ENCODE measurements at regions not wholly inside any gene's neighbourhood (a gene's known extent, or its start where the extent isn't known, plus 50 kb on each side); places are given as distances from the start of the nearest gene placed in this dataset.

DNA sequence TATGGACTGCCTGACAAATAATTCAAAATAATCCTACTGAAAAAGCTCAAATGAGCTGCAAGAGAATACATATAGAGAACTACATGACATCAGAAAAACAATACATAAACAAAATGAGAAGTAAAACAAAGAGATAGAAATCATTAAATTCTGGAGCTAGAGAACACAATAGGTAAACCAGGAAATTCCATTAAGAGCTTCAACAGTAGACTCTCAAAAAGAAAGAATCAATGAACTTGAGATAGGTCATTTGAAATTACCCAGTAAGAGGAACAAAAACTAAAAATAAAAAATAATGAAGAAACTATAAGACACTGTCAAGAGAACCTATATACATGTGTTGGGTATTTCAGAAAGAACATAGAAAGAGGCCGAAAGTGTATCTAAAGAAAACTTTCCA lies 186.3 kb downstream of the PTN start:
- TF ChIP-seq CTCF (IDR thresholded peaks at IDR 0.05), result no peak

- TF ChIP-seq CTCF (IDR thresholded peaks at IDR 0.05), result no peak
These were observed 191.9 kb downstream of the PTN start for GRCh38 chr7:137151690-137152052.

DNA sequence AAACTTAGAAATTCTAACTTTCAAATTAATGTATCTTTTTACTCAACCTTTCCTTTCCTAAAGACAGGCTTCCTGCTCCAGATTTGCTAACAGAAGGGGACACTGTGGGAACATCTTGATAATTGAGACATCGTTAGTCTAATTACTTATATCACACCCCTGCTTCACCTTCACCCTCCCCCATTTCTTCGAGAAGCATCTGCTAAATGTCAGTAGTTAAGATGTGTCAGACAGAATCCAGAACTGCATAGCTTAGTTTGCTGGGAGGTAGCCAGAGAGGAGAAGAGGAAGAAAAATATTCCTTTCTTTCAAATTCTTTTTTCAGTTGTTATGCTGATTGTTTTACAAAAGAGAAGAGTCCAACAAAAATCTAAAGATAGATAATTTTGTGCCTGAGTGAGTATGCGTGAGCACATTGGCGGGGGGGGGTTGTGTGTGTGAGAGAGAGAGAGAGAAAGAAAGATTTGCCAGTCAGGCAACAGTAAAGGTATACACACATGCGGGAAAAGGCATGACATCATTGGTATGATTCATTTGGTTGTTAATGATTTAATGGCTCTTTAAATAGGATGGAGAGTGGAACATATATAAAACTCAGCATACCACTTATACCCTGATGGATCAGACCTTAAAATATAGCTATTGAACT lies 192.4 kb downstream of the PTN start:
- TF ChIP-seq CTCF (IDR thresholded peaks at IDR 0.05), result no peak

DNA sequence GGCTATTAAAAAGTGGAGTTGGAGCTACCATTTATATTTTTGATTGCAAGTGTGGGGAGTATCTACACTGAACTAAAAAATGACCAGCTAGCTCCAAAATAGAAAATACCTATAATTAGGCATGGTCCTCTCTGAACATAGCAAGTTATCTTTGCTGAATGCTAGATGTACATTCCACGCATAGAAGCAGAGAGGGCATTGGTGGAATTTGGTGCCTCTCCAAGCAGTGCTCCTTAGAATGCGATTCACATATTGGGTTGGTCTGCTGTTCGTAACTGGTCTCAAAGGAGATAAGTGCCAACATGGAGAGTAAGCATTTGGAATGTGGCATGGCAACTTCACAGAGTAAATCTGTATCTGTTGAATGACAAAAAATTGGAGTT lies 196.2 kb downstream of the PTN start:
- TF ChIP-seq CTCF (IDR thresholded peaks at IDR 0.05), result no peak

- TF ChIP-seq CTCF (IDR thresholded peaks at IDR 0.05), result no peak
These were observed 196.8 kb downstream of the PTN start for GRCh38 chr7:137146552-137147337.

GRCh38 chr7:137146012-137146455 lies 197.5 kb downstream of the PTN start:
- no peak for TF ChIP-seq CTCF (IDR thresholded peaks at IDR 0.05)

DNA sequence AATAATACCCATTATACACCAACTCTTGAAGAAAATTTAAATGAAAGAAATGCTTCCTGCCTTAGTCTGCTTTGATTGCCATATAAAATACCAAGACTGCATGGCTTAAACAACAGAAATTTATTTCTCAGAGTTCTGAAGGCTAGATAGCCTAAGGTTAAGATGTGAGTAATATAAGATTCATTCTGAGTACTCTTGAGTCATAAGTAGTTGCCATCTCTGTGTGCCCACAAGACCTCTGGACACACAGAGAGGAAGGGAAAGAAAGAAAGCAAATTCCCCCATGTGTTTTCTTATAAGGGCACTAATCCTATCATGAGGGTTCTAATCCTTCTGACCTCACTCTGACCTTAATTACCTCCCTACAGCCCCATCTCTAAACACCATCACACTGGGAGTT lies 201.2 kb downstream of the PTN start:
- no peak for TF ChIP-seq CTCF (IDR thresholded peaks at IDR 0.05)

Measured in LNCAP (cell line).